GM23338 (cell line): ENCODE measurements at regions not wholly inside any gene's neighbourhood (a gene's known extent, or its start where the extent isn't known, plus 50 kb on each side); places are given as distances from the start of the nearest gene placed in this dataset.

Experiments used
- ATAC-seq: fragments of 200-7000 bp; cut with Tn5 transposase; 3 replicates; pipeline ENCODE4 v1.9.1; 2020
- DNase-seq: peaks from one replicate; pipeline ENCODE4 v3.0.0-alpha.2; 2015; ENCODE audit warnings: low spot score
- H2AFZ ChIP-seq: fragments of 200-600 bp; sonication (generic); 2 replicates; pipeline ENCODE4 v1.8.0; 2016; ENCODE audit warnings: antibody characterized with exemption, mild to moderate bottlenecking, moderate library complexity
- H3F3A ChIP-seq: fragments of 200-600 bp; sonication (generic); replicated peaks from 2 replicates; pipeline ENCODE4 v1.8.0; 2017; ENCODE audit warnings: antibody characterized with exemption, mixed run types, low read depth
- H3K27ac ChIP-seq: fragments of 200-600 bp; sonication (generic); 2 replicates; pipeline ENCODE4 v1.6.1; 2016; ENCODE audit warnings: low read depth
- H3K27me3 ChIP-seq: fragments of 200-600 bp; sonication (generic); 2 replicates; pipeline ENCODE4 v1.8.0; 2016; ENCODE audit warnings: mild to moderate bottlenecking, mixed run types, moderate library complexity; ENCODE audit not compliant: insufficient read depth
- H3K36me3 ChIP-seq: fragments of 200-600 bp; sonication (generic); 2 replicates; pipeline ENCODE4 v1.8.0; 2016; ENCODE audit warnings: mild to moderate bottlenecking; ENCODE audit not compliant: insufficient read depth
- H3K4me1 ChIP-seq: fragments of 200-600 bp; sonication (generic); 2 replicates; pipeline ENCODE4 v1.8.0; 2016; ENCODE audit warnings: mild to moderate bottlenecking, moderate library complexity; ENCODE audit not compliant: insufficient read depth
- H3K4me2 ChIP-seq: fragments of 200-600 bp; sonication (generic); 2 replicates; pipeline ENCODE4 v1.7.1; 2017; ENCODE audit warnings: mixed run types
- H3K4me3 ChIP-seq: fragments of 200-600 bp; sonication (generic); 2 replicates; pipeline ENCODE4 v1.6.1; 2016; ENCODE audit warnings: mixed run types
- H3K79me2 ChIP-seq: fragments of 200-600 bp; sonication (generic); replicated peaks from 2 replicates; pipeline ENCODE4 v1.8.0; 2017; ENCODE audit warnings: mild to moderate bottlenecking; ENCODE audit not compliant: insufficient read depth
- H3K9me2 ChIP-seq: fragments of 200-600 bp; sonication (generic); 2 replicates; pipeline ENCODE4 v1.8.0; 2017; ENCODE audit not compliant: insufficient read depth
- H4K20me1 ChIP-seq: fragments of 200-600 bp; sonication (generic); replicated peaks from 2 replicates; pipeline ENCODE4 v1.8.0; 2017; ENCODE audit warnings: mild to moderate bottlenecking; ENCODE audit not compliant: insufficient read depth
- H3K27ac Mint-ChIP-seq: 2 replicates; pipeline ENCODE4 v1.8.0; 2020; ENCODE audit warnings: inconsistent platforms, mild to moderate bottlenecking, moderate library complexity, mixed read lengths
- H3K27me3 Mint-ChIP-seq: 3 replicates; pipeline ENCODE4 v1.8.0; 2022; ENCODE audit warnings: low read depth, mild to moderate bottlenecking, moderate library complexity, mixed read lengths, inconsistent platforms; ENCODE audit not compliant: insufficient read depth, poor library complexity
- H3K36me3 Mint-ChIP-seq: 3 replicates; pipeline ENCODE4 v1.8.0; 2021; ENCODE audit warnings: low read depth, mild to moderate bottlenecking, inconsistent platforms, moderate library complexity, mixed read lengths
- H3K4me1 Mint-ChIP-seq: 3 replicates; pipeline ENCODE4 v1.8.0; 2020; ENCODE audit warnings: mild to moderate bottlenecking, inconsistent platforms, mixed read lengths
- H3K4me3 Mint-ChIP-seq: 3 replicates; pipeline ENCODE4 v1.8.0; 2021; ENCODE audit warnings: moderate library complexity, mild to moderate bottlenecking, inconsistent platforms, mixed read lengths
- H3K9me3 Mint-ChIP-seq: 3 replicates; pipeline ENCODE4 v1.8.0; 2020; ENCODE audit warnings: moderate library complexity, mild to moderate bottlenecking, inconsistent platforms, mixed read lengths
- CREB1 ChIP-seq: fragments of 250-450 bp; sonication (Bioruptor Pico); IDR thresholded peaks from 2 replicates; pipeline ENCODE4 v1.5.0; 2020; ENCODE audit warnings: low read depth, mild to moderate bottlenecking, moderate library complexity
- EZH2 ChIP-seq: fragments of 200-600 bp; sonication (generic); IDR thresholded peaks from one replicate; pipeline ENCODE4 v1.8.0; 2017; ENCODE audit warnings: antibody characterized with exemption, mild to moderate bottlenecking, low read depth; ENCODE audit not compliant: unreplicated experiment
- EZH2phosphoT487 ChIP-seq: fragments of 200-600 bp; sonication (generic); IDR thresholded peaks from one replicate; pipeline ENCODE4 v1.8.1; 2018; ENCODE audit warnings: antibody characterized with exemption; ENCODE audit not compliant: unreplicated experiment
- JUNB ChIP-seq: IDR thresholded peaks from one replicate; pipeline ENCODE4 v1.6.1; 2016; ENCODE audit warnings: antibody characterized with exemption; ENCODE audit not compliant: unreplicated experiment
- NANOG ChIP-seq: IDR thresholded peaks from 2 replicates; pipeline ENCODE4 v1.6.1; 2016; ENCODE audit warnings: antibody characterized with exemption, borderline replicate concordance
- STAT1 ChIP-seq: IDR thresholded peaks from one replicate; pipeline ENCODE4 v1.6.1; 2016; ENCODE audit warnings: antibody characterized with exemption; ENCODE audit not compliant: unreplicated experiment
- ZNF114 ChIP-seq: fragments of 250-450 bp; sonication (Bioruptor Pico); IDR thresholded peaks from 2 replicates; pipeline ENCODE4 v1.5.0; 2020; ENCODE audit warnings: mild to moderate bottlenecking, moderate library complexity
- ZNF331 ChIP-seq: fragments of 250-450 bp; sonication (Bioruptor Pico); IDR thresholded peaks from 2 replicates; pipeline ENCODE4 v1.5.0; 2020; ENCODE audit warnings: low read depth, mild to moderate bottlenecking, moderate library complexity
- TF ChIP-seq, protein P1 (sequence below): IDR thresholded peaks from one replicate; pipeline ENCODE4 v1.6.1; 2018; ENCODE audit warnings: antibody characterized with exemption; ENCODE audit not compliant: unreplicated experiment
- TF ChIP-seq, protein P2 (sequence below), 2 experiments: fragments of 200-600 bp in 1 of 2; sonication (generic) in 1 of 2; conservative IDR thresholded peaks; 2 replicates each; pipeline versions ENCODE4 v1.5.1 to v1.6.1; 2016 to 2017; ENCODE audit warnings: antibody characterized with exemption in 2 of 2, low read depth in 2 of 2, mild to moderate bottlenecking in 2 of 2, moderate library complexity in 1 of 2
- TF ChIP-seq, protein P3 (sequence below): IDR thresholded peaks from 2 replicates; pipeline ENCODE4 v1.6.1; 2016; ENCODE audit warnings: antibody characterized with exemption

DNA sequence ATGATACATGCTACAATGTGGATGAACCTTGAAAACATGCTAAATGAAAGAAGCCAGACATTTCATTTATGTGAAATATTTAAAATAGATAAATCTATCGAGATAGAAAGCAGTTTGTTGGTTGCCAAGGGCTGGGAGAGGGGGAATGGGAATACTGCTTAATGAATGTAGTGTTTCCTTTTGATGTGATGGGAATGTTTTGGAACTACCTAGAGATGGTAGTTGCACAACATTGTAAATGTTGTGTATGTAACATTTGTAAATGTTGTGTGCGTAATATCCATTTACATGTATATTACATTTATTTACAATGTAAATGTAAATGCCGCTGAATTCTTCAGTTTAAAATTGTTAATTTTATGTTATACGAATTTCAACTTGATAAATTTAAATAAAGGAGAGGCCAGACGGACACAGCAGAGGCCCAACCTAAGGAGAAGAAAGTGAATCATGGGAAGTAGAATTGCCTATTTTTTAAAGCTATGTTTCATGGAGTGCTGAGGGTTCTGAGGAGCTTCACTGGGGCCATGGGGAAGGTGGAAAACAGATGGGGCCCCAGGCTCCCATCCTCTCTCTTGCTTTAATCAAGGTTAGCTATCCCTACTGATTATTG is 60.0 kb upstream of the TEX13D start:
- Histone ChIP-seq H3K4me3 (no peak overlapping the region), H3K79me2 (no peaks in the 10 kb centered on the region), H3F3A (no peaks in the 10 kb centered on the region), H3K27ac (no peak overlapping the region), H3K36me3 (no peaks in the 10 kb centered on the region), H3K9me2 (no peaks in the 10 kb centered on the region), H3K4me1 (peaks cover 4% of the 10 kb centered on the region; the same call in 1 of the 2 replicates), H4K20me1 (no peaks in the 10 kb centered on the region), H3K27me3 (no peaks in the 10 kb centered on the region), H3K4me2 (no peak overlapping the region), H2AFZ (no peak overlapping the region)
- H3K27me3 Mint-ChIP-seq: no peaks in the 10 kb centered on the region
- TF ChIP-seq EZH2 (no peak), STAT1 (no peak), NANOG (no peak), EZH2phosphoT487 (no peak)
- H3K9me3 Mint-ChIP-seq: no peaks in the 10 kb centered on the region
- H3K27ac Mint-ChIP-seq: no peak overlapping the region
- DNase-seq: no peak
- H3K4me3 Mint-ChIP-seq: no peak overlapping the region
- no peak for ATAC-seq
- peaks cover 3% of the 10 kb centered on the region; the same call in 2 of the 3 replicates for H3K4me1 Mint-ChIP-seq
- H3K36me3 Mint-ChIP-seq: no peaks in the 10 kb centered on the region

DNA sequence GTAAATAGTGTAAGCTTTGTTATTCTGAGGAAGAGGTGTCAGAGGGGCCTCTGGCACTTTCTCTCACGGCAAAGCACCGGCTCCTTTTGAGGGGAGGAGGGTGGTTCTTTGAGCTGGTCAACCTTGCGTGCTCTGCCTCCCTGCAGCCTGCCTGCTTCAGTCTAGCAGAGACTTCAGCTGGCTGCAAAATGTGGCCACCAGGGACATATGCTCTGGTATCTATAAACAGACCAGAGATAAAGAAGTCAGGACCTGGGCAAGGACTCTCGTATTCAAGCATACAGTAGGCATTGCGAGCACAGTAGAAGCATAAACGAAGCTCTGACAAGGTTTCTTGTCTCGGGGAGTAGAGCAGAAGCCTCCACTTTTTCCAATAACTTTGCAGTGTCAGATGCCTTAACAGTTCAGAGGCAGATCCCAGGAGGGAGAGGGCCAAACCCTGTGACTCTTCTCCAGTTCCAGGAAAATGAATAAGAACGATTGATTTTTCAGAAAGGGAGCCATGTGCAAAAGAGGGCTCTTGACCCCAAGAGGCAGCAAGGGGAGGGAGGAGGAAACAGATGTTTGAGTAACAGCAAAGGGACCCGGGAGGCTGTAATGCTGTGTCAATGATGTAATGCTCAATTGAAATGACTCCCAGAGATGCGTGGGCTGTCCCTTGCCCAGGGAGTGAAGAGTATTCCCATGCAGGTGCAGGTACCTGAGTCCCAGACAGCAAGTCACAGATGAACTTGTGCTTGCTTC is 57.9 kb upstream of the TEX13D start:
- no peaks in the 10 kb centered on the region for H3F3A ChIP-seq
- H4K20me1 ChIP-seq: no peaks in the 10 kb centered on the region
- peak; percentile 51; the same call in 1 of the 3 replicates for ATAC-seq
- H3K4me3 ChIP-seq: no peak overlapping the region
- Mint-ChIP-seq H3K4me3 (no peak overlapping the region), H3K4me1 (peaks cover 3% of the 10 kb centered on the region; the same call in 2 of the 3 replicates), H3K27me3 (no peaks in the 10 kb centered on the region), H3K27ac (no peak overlapping the region), H3K9me3 (no peaks in the 10 kb centered on the region), H3K36me3 (no peaks in the 10 kb centered on the region)
- H3K4me2 ChIP-seq: no peak overlapping the region
- no peaks in the 10 kb centered on the region for H3K27me3 ChIP-seq
- no peaks in the 10 kb centered on the region for H3K9me2 ChIP-seq
- no peaks in the 10 kb centered on the region for H3K36me3 ChIP-seq
- peaks cover 4% of the 10 kb centered on the region; the same call in 1 of the 2 replicates for H3K4me1 ChIP-seq
- no peak overlapping the region for H3K27ac ChIP-seq
- H3K79me2 ChIP-seq: no peaks in the 10 kb centered on the region
- peak overlapping the region; percentile 47; the same call in 1 of the 2 replicates for H2AFZ ChIP-seq
- peak; percentile 8 for DNase-seq
- TF ChIP-seq, protein P1, sequence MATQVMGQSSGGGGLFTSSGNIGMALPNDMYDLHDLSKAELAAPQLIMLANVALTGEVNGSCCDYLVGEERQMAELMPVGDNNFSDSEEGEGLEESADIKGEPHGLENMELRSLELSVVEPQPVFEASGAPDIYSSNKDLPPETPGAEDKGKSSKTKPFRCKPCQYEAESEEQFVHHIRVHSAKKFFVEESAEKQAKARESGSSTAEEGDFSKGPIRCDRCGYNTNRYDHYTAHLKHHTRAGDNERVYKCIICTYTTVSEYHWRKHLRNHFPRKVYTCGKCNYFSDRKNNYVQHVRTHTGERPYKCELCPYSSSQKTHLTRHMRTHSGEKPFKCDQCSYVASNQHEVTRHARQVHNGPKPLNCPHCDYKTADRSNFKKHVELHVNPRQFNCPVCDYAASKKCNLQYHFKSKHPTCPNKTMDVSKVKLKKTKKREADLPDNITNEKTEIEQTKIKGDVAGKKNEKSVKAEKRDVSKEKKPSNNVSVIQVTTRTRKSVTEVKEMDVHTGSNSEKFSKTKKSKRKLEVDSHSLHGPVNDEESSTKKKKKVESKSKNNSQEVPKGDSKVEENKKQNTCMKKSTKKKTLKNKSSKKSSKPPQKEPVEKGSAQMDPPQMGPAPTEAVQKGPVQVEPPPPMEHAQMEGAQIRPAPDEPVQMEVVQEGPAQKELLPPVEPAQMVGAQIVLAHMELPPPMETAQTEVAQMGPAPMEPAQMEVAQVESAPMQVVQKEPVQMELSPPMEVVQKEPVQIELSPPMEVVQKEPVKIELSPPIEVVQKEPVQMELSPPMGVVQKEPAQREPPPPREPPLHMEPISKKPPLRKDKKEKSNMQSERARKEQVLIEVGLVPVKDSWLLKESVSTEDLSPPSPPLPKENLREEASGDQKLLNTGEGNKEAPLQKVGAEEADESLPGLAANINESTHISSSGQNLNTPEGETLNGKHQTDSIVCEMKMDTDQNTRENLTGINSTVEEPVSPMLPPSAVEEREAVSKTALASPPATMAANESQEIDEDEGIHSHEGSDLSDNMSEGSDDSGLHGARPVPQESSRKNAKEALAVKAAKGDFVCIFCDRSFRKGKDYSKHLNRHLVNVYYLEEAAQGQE: no peak
- TF ChIP-seq, protein P2, sequence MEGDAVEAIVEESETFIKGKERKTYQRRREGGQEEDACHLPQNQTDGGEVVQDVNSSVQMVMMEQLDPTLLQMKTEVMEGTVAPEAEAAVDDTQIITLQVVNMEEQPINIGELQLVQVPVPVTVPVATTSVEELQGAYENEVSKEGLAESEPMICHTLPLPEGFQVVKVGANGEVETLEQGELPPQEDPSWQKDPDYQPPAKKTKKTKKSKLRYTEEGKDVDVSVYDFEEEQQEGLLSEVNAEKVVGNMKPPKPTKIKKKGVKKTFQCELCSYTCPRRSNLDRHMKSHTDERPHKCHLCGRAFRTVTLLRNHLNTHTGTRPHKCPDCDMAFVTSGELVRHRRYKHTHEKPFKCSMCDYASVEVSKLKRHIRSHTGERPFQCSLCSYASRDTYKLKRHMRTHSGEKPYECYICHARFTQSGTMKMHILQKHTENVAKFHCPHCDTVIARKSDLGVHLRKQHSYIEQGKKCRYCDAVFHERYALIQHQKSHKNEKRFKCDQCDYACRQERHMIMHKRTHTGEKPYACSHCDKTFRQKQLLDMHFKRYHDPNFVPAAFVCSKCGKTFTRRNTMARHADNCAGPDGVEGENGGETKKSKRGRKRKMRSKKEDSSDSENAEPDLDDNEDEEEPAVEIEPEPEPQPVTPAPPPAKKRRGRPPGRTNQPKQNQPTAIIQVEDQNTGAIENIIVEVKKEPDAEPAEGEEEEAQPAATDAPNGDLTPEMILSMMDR (conservative IDR thresholded peaks at IDR 0.05; ENCODE audit: low read depth in 2 of 2): no peak
- no peak for TF ChIP-seq ZNF114
- TF ChIP-seq NANOG: no peak
- TF ChIP-seq STAT1: no peak
- no peak for TF ChIP-seq ZNF331 (CRISPR knock-in tag)
- TF ChIP-seq, protein P3, sequence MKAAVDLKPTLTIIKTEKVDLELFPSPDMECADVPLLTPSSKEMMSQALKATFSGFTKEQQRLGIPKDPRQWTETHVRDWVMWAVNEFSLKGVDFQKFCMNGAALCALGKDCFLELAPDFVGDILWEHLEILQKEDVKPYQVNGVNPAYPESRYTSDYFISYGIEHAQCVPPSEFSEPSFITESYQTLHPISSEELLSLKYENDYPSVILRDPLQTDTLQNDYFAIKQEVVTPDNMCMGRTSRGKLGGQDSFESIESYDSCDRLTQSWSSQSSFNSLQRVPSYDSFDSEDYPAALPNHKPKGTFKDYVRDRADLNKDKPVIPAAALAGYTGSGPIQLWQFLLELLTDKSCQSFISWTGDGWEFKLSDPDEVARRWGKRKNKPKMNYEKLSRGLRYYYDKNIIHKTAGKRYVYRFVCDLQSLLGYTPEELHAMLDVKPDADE: no peak
- TF ChIP-seq CREB1 (CRISPR knock-in tag): no peak
- no peak for TF ChIP-seq EZH2phosphoT487
- no peak for TF ChIP-seq JUNB
- TF ChIP-seq EZH2: no peak
